HG03196 (cell line): ENCODE measurements at regions not wholly inside any gene's neighbourhood (a gene's known extent, or its start where the extent isn't known, plus 50 kb on each side); places are given as distances from the start of the nearest gene placed in this dataset.
A peak's percentile ranks its signal among the peaks of the same experiment; 100 is the strongest.
"Not testable (repeated sequence)": the region's sequence is repeated elsewhere in the genome, so short reads cannot be mapped to it uniquely, and the experiment has no call there.

Experiments
- ATAC-seq: cut with Tn5 transposase; IDR thresholded peaks from one replicate; pipeline ENCODE4 v1.9.1; 2021; ENCODE audit not compliant: unreplicated experiment

DNA sequence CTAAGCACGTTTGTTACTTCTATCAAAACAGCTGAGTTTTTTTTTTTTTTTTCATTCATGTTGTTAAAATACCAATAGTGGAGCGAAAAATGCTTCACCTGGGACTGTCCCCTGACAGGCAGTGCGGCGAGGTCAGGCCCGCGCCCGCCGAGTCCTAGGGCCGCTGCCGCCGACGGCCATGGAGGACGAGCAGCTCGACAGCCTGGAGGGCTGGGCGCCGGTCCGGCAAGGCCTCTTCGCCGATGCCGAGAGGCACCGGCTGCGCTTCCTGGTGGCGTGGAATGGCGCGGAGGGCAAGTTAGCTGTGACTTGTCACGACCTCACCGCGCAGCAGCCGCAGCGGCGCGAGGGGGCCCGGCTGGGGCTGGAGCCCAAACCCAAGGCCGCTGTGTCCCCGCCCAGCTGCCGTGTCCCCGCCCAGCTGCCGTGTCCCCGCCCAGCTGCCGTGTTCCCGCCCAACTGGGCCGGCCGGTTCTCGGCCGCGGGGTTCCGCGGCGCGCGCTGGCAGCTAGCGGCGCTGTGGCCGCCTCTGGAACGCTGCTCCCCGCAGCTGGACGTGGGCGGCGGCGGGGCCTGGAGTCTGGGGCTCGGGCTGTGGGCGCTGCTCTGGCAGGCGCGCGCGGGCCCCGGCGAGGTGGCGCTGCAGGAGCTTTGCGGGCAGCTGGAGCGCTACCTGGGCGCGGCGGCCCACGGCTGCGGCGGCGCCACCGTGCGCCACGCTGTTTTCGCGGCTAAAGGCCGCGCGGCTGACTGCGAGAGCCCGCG is 56.7 kb upstream of the GOLGA8R start:
- peak; percentile 83 for ATAC-seq

DNA sequence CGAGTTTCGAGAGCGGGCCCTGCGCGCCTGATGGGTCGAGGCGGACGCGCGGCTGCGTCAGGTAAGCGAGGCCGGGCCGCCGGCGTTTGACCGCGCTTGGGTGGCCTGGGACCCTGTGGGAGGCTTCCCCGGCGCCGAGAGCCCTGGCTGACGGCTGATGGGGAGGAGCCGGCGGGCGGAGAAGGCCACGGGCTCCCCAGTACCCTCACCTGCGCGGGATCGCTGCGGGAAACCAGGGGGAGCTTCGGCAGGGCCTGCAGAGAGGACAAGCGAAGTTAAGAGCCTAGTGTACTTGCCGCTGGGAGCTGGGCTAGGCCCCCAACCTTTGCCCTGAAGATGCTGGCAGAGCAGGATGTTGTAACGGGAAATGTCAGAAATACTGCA is 57.3 kb upstream of the GOLGA8R start:
- not testable (repeated sequence) for ATAC-seq

GRCh38 chr15:30471817-30472551 is 57.9 kb upstream of the GOLGA8R start:
- ATAC-seq, result not testable (repeated sequence)

DNA sequence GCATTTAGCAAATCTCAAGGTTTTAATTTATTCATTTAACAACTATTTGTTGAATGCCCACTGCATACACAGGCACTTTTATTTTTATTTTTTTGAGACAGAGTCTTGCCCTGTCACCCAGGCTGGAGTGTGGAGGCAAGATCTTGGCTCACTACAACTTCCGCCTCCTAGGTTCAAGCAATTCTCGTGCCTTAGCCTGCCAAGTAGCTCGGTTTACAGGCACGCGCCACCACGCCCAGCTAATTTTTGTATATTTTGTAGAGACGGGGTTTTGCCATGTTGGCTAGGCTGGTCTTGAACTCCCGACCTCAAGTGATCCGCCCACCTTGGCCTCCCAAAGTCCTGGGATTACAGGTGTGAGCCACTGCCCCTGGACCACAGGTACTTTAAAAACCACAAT is 67.0 kb upstream of the GOLGA8Q start:
- not testable (repeated sequence) for ATAC-seq

- not testable (repeated sequence) for ATAC-seq
These were observed 62.6 kb upstream of the GOLGA8Q start for GRCh38 chr15:30489237-30489636.

GRCh38 chr15:30490334-30490733 is 61.5 kb upstream of the GOLGA8Q start:
- ATAC-seq, result not testable (repeated sequence)

- ATAC-seq, result not testable (repeated sequence)
These were observed 57.9 kb upstream of the GOLGA8Q start for GRCh38 chr15:30493947-30494346.

DNA sequence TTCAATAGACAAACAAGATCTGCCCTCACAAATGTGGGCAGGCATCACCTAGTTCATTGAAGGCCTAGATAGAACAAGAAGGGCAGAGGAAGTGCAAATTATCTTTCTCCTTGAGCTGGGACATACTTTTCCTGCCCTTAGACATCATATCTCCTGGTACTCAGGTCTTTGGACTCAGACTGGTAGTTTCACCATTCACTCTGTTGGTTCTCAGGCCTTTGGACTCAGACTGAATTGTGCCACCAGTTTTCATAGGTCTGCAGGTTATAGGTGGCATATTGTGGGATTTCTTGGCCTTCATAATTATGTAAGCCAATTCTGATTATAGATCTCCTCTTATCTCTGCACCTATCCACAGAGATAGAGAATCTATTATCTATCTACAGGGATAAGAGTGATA is 54.6 kb upstream of the GOLGA8Q start:
- not testable (repeated sequence) for ATAC-seq

- not testable (repeated sequence) for ATAC-seq
These were observed 52.6 kb upstream of the GOLGA8Q start for GRCh38 chr15:30499233-30499632.

DNA sequence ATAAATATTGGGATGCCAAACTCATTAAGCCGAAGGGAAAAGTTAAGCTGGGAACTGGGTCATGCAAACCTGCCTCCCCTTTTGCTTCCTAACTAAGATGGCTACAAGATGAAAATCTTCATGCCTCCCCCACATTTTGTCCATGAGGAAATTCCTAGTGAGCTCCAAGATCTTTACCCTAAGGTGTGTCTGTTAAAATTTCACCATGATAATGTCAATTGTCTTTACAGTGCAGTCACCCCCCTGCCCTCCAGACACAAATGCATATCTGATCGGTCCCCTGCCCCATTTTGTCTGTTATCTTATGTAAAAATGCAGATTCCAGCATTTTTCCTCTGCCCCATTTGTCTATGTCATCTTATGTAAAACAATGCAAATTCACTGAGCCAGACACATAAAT is 51.3 kb upstream of the GOLGA8Q start:
- ATAC-seq, result not testable (repeated sequence)
